ENCODE measurements at regions not wholly inside any gene's neighbourhood (a gene's known extent, or its start where the extent isn't known, plus 50 kb on each side); places are given as distances from the start of the nearest gene placed in this dataset.

GRCh38 chr15:37818152-37818677 is 116.2 kb upstream of the TMCO5A start:
- H3K4me2 ChIP-seq (ENCODE audit: low read length), result no peak overlapping the region
- no peak overlapping the region for H3K9ac ChIP-seq (ENCODE audit: low read length)
- H2AFZ ChIP-seq (ENCODE audit: low read length), result no peak overlapping the region
- H3F3A ChIP-seq (ENCODE audit: insufficient read depth, low read length), result no peaks in the 10 kb centered on the region
- no peaks in the 10 kb centered on the region for H3K36me3 ChIP-seq (ENCODE audit: insufficient read depth, low read length)
- no peak overlapping the region for H3K27ac ChIP-seq (ENCODE audit: low read depth, low read length, poor library complexity, severe bottlenecking)
- H3K79me2 ChIP-seq (ENCODE audit: insufficient read depth, low read length), result no peaks in the 10 kb centered on the region
- no peak overlapping the region for H3K4me3 ChIP-seq (ENCODE audit: low read depth, low read length, poor library complexity, severe bottlenecking)
- no peaks in the 10 kb centered on the region for H3K27me3 ChIP-seq (ENCODE audit: insufficient read depth, low read length)
- no peaks in the 10 kb centered on the region for H3K4me1 ChIP-seq (ENCODE audit: insufficient read depth, low read length, severe bottlenecking)
- H4K20me1 ChIP-seq (ENCODE audit: insufficient read depth, low read length), result no peaks in the 10 kb centered on the region
- H3K9me2 ChIP-seq (ENCODE audit: low read depth, low read length), result no peaks in the 10 kb centered on the region
- H3K9me3 ChIP-seq (ENCODE audit: low read length), result no peaks in the 10 kb centered on the region
- TF ChIP-seq EZH2 (IDR thresholded peaks at IDR 0.05; ENCODE audit: borderline replicate concordance, low read length) (no peak), CTCF (IDR thresholded peaks at IDR 0.05; ENCODE audit: low read length) (no peak)

GRCh38 chr15:37819191-37819590 is 115.2 kb upstream of the TMCO5A start:
- no peak overlapping the region for H2AFZ ChIP-seq (ENCODE audit: low read length)
- H3K27me3 ChIP-seq (ENCODE audit: insufficient read depth, low read length), result no peaks in the 10 kb centered on the region
- H3K79me2 ChIP-seq (ENCODE audit: insufficient read depth, low read length), result no peaks in the 10 kb centered on the region
- no peaks in the 10 kb centered on the region for H3K9me2 ChIP-seq (ENCODE audit: low read depth, low read length)
- H3F3A ChIP-seq (ENCODE audit: insufficient read depth, low read length), result no peaks in the 10 kb centered on the region
- no peaks in the 10 kb centered on the region for H4K20me1 ChIP-seq (ENCODE audit: insufficient read depth, low read length)
- H3K27ac ChIP-seq (ENCODE audit: low read depth, low read length, poor library complexity, severe bottlenecking), result no peak overlapping the region
- no peak overlapping the region for H3K4me2 ChIP-seq (ENCODE audit: low read length)
- no peak for TF ChIP-seq EZH2 (IDR thresholded peaks at IDR 0.05; ENCODE audit: borderline replicate concordance, low read length)
- no peak for TF ChIP-seq CTCF (IDR thresholded peaks at IDR 0.05; ENCODE audit: low read length)
- H3K36me3 ChIP-seq (ENCODE audit: insufficient read depth, low read length), result no peaks in the 10 kb centered on the region
- H3K9me3 ChIP-seq (ENCODE audit: low read length), result no peaks in the 10 kb centered on the region
- H3K4me3 ChIP-seq (ENCODE audit: low read depth, low read length, poor library complexity, severe bottlenecking), result no peak overlapping the region
- H3K9ac ChIP-seq (ENCODE audit: low read length), result no peak overlapping the region
- H3K4me1 ChIP-seq (ENCODE audit: insufficient read depth, low read length, severe bottlenecking), result no peaks in the 10 kb centered on the region

- no peaks in the 10 kb centered on the region for H3K9me2 ChIP-seq (ENCODE audit: low read depth, low read length)
- no peak overlapping the region for H2AFZ ChIP-seq (ENCODE audit: low read length)
- no peak overlapping the region for H3K27ac ChIP-seq (ENCODE audit: low read depth, low read length, poor library complexity, severe bottlenecking)
- TF ChIP-seq EZH2 (IDR thresholded peaks at IDR 0.05; ENCODE audit: borderline replicate concordance, low read length), result no peak
- H3K36me3 ChIP-seq (ENCODE audit: insufficient read depth, low read length), result no peaks in the 10 kb centered on the region
- no peaks in the 10 kb centered on the region for H3F3A ChIP-seq (ENCODE audit: insufficient read depth, low read length)
- H3K4me1 ChIP-seq (ENCODE audit: insufficient read depth, low read length, severe bottlenecking), result no peaks in the 10 kb centered on the region
- no peak overlapping the region for H3K4me3 ChIP-seq (ENCODE audit: low read depth, low read length, poor library complexity, severe bottlenecking)
- H3K9me3 ChIP-seq (ENCODE audit: low read length), result no peaks in the 10 kb centered on the region
- no peaks in the 10 kb centered on the region for H3K27me3 ChIP-seq (ENCODE audit: insufficient read depth, low read length)
- H3K4me2 ChIP-seq (ENCODE audit: low read length), result no peak overlapping the region
- no peak overlapping the region for H3K9ac ChIP-seq (ENCODE audit: low read length)
- no peaks in the 10 kb centered on the region for H3K79me2 ChIP-seq (ENCODE audit: insufficient read depth, low read length)
- no peaks in the 10 kb centered on the region for H4K20me1 ChIP-seq (ENCODE audit: insufficient read depth, low read length)
These were observed 113.9 kb upstream of the TMCO5A start for GRCh38 chr15:37820380-37821128.
